Lower leg skin (tissue), 4 donors: ENCODE measurements at regions not wholly inside any gene's neighbourhood (a gene's known extent, or its start where the extent isn't known, plus 50 kb on each side); places are given as distances from the start of the nearest gene placed in this dataset.
A peak's percentile ranks its signal among the peaks of the same experiment; 100 is the strongest.

Experiments used
- DNase-seq, 2 donors: peaks; one replicate each; pipeline ENCODE4 v3.0.0-alpha.2; 2019; ENCODE audit warnings: low spot score in 2 of 2
- H3K4me3 ChIP-seq: fragments of 200-600 bp; sonication (generic); 2 replicates; pipeline ENCODE4 v1.5.1; 2017; ENCODE audit warnings: mild to moderate bottlenecking, low read depth; ENCODE audit not compliant: poor library complexity, severe bottlenecking
- CTCF ChIP-seq, 3 donors: fragments of 450-650 bp; IDR thresholded peaks; one replicate each; pipeline ENCODE4 v1.5.1; 2016; ENCODE audit warnings: antibody characterized with exemption in 3 of 3, mild to moderate bottlenecking in 3 of 3, moderate library complexity in 2 of 3
- POLR2A ChIP-seq, 2 donors: fragments of 450-650 bp; IDR thresholded peaks; one replicate each; pipeline ENCODE4 v1.6.1; 2016 to 2017; ENCODE audit warnings: antibody characterized with exemption in 2 of 2, mild to moderate bottlenecking in 1 of 2, moderate library complexity in 1 of 2
- WGBS, 2 donors: methylation state at CpG; one replicate each; pipeline ENCODE4 v1.1.5; 2018; 5-methylcytosine and 5-hydroxymethylcytosine counted together
- intact Hi-C: fragments of 100-400 bp; cut with DNase I; formaldehyde crosslinking; loops from one replicate; pipeline ENCODE4 v1.15.0; 2023; ENCODE audit warnings: low total_unique reads

- intact Hi-C loops: no loop called here
- 70 to 77% methylated on average over 3 of the region's 3 CpGs for whole genome bisulfite sequencing, 2 donors
- no peak for TF ChIP-seq POLR2A (IDR thresholded peaks at IDR 0.05)
- TF ChIP-seq CTCF (IDR thresholded peaks at IDR 0.05): no peak
- peak in 1 of 2 donors; percentile 26 for DNase-seq
- H3K4me3 ChIP-seq: no peak overlapping the region
Measured at GRCh38 chr5:171609806-171610452, 175.7 kb upstream of the SMIM23 start.

GRCh38 chr5:171610686-171611085, 174.9 kb upstream of the SMIM23 start:
- no peak for TF ChIP-seq POLR2A (IDR thresholded peaks at IDR 0.05)
- no peak for TF ChIP-seq CTCF (IDR thresholded peaks at IDR 0.05)
- H3K4me3 ChIP-seq: no peak overlapping the region
- peak in 1 of 2 donors; percentile 32 for DNase-seq
- intact Hi-C loops: no loop called here
- WGBS, 2 donors: 72 to 83% methylated on average over 5 of the region's 5 CpGs

- DNase-seq: peak in 1 of 2 donors; percentile 75
- intact Hi-C loops: no loop called here
- TF ChIP-seq POLR2A (IDR thresholded peaks at IDR 0.05) (no peak), CTCF (IDR thresholded peaks at IDR 0.05) (no peak)
- WGBS, 2 donors: 55 to 68% methylated on average over 5 of the region's 5 CpGs
- no peak overlapping the region for H3K4me3 ChIP-seq
Measured at GRCh38 chr5:171612749-171613148, 172.9 kb upstream of the SMIM23 start.

- H3K4me3 ChIP-seq: no peak overlapping the region
- intact Hi-C loops: no loop called here
- TF ChIP-seq CTCF (IDR thresholded peaks at IDR 0.05): no peak
- no peak for TF ChIP-seq POLR2A (IDR thresholded peaks at IDR 0.05)
- DNase-seq: peak in 1 of 2 donors; percentile 46
- WGBS, 2 donors: 78 to 82% methylated on average over 5 of the region's 5 CpGs
Measured at GRCh38 chr5:171614511-171614910, 171.1 kb upstream of the SMIM23 start.

- WGBS, 2 donors: 41 to 59% methylated on average over 21 to 22 of the region's 22 CpGs
- peak in 1 of 2 donors; percentile 63 for DNase-seq
- no peak overlapping the region for H3K4me3 ChIP-seq
- intact Hi-C loops: no loop called here
- TF ChIP-seq CTCF (IDR thresholded peaks at IDR 0.05) (no peak), POLR2A (IDR thresholded peaks at IDR 0.05) (no peak)
Measured at GRCh38 chr5:171614971-171615653, 170.5 kb upstream of the SMIM23 start.
